ENCODE measurements at regions not wholly inside any gene's neighbourhood (a gene's known extent, or its start where the extent isn't known, plus 50 kb on each side); places are given as distances from the start of the nearest gene placed in this dataset.

- DNase-seq (no peak), ATAC-seq (no peak)
- Histone ChIP-seq H3K4me3 (ENCODE audit: low read length) (no peak overlapping the region), H3K27ac (ENCODE audit: low read length) (no peak overlapping the region), H3K9me3 (ENCODE audit: control insufficient read depth, low read length) (no peaks in the 10 kb centered on the region), H3K27me3 (ENCODE audit: control insufficient read depth, insufficient read depth) (no peaks in the 10 kb centered on the region), H3K4me1 (ENCODE audit: control insufficient read depth, insufficient read depth, low read length) (peaks cover 1% of the 10 kb centered on the region)
- 96% methylated on average over 7 of the region's 7 CpGs for WGBS
- intact Hi-C loops (cut with DNase I) = no loop called here
Observed at GRCh38 chr10:129099992-129100391, 367.0 kb upstream of the MGMT start.

GRCh38 chr10:129101232-129101980 is 365.6 kb upstream of the MGMT start:
- no peaks in the 10 kb centered on the region for H3K27me3 ChIP-seq (ENCODE audit: control insufficient read depth, insufficient read depth)
- no peak overlapping the region for H3K4me3 ChIP-seq (ENCODE audit: low read length)
- no peaks in the 10 kb centered on the region for H3K9me3 ChIP-seq (ENCODE audit: control insufficient read depth, low read length)
- peak in 1 of 3 donors; percentile 47 for DNase-seq
- 80% methylated on average over 10 of the region's 10 CpGs for WGBS
- no peak overlapping the region for H3K27ac ChIP-seq (ENCODE audit: low read length)
- no peak for ATAC-seq
- intact Hi-C loops (cut with DNase I) = no loop called here
- H3K4me1 ChIP-seq (ENCODE audit: control insufficient read depth, insufficient read depth, low read length) = peaks cover 1% of the 10 kb centered on the region

- Histone ChIP-seq H3K4me1 (ENCODE audit: control insufficient read depth, insufficient read depth, low read length) (peaks cover 1% of the 10 kb centered on the region), H3K9me3 (ENCODE audit: control insufficient read depth, low read length) (no peaks in the 10 kb centered on the region), H3K27ac (ENCODE audit: low read length) (no peak overlapping the region), H3K4me3 (ENCODE audit: low read length) (no peak overlapping the region), H3K27me3 (ENCODE audit: control insufficient read depth, insufficient read depth) (no peaks in the 10 kb centered on the region)
- DNase-seq = peak in 1 of 3 donors; percentile 39
- ATAC-seq = peak in 1 of 2 donors; percentile 40
- 77% methylated on average over 7 of the region's 7 CpGs for WGBS
- intact Hi-C loops (cut with DNase I) = no loop called here
Observed at GRCh38 chr10:129102906-129103693, 363.9 kb upstream of the MGMT start.

- H3K27ac ChIP-seq (ENCODE audit: low read length) = no peak overlapping the region
- WGBS = 72% methylated on average over 9 of the region's 9 CpGs
- H3K9me3 ChIP-seq (ENCODE audit: control insufficient read depth, low read length) = no peaks in the 10 kb centered on the region
- no peak overlapping the region for H3K4me3 ChIP-seq (ENCODE audit: low read length)
- H3K4me1 ChIP-seq (ENCODE audit: control insufficient read depth, insufficient read depth, low read length) = peaks cover 1% of the 10 kb centered on the region
- intact Hi-C loops (cut with DNase I) = no loop called here
- ATAC-seq (no peak), DNase-seq (peak in 1 of 3 donors; percentile 37)
- no peaks in the 10 kb centered on the region for H3K27me3 ChIP-seq (ENCODE audit: control insufficient read depth, insufficient read depth)
Observed at GRCh38 chr10:129104266-129105045, 362.6 kb upstream of the MGMT start.

- DNase-seq = no peak
- Histone ChIP-seq H3K27ac (ENCODE audit: low read length) (no peak overlapping the region), H3K4me1 (ENCODE audit: control insufficient read depth, insufficient read depth, low read length) (peaks cover 1% of the 10 kb centered on the region), H3K27me3 (ENCODE audit: control insufficient read depth, insufficient read depth) (no peaks in the 10 kb centered on the region), H3K9me3 (ENCODE audit: control insufficient read depth, low read length) (no peaks in the 10 kb centered on the region), H3K4me3 (ENCODE audit: low read length) (no peak overlapping the region)
- 28% methylated on average over 2 of the region's 2 CpGs for WGBS
- no peak for ATAC-seq
- intact Hi-C loops (cut with DNase I) = no loop called here
Observed at GRCh38 chr10:129105266-129105665, 361.8 kb upstream of the MGMT start.

- Histone ChIP-seq H3K27ac (ENCODE audit: low read length) (no peak overlapping the region), H3K4me1 (ENCODE audit: control insufficient read depth, insufficient read depth, low read length) (peaks cover 1% of the 10 kb centered on the region), H3K9me3 (ENCODE audit: control insufficient read depth, low read length) (no peaks in the 10 kb centered on the region), H3K27me3 (ENCODE audit: control insufficient read depth, insufficient read depth) (no peaks in the 10 kb centered on the region), H3K4me3 (ENCODE audit: low read length) (no peak overlapping the region)
- intact Hi-C loops (cut with DNase I) = no loop called here
- ATAC-seq (no peak), DNase-seq (no peak)
- WGBS = 81% methylated on average over 4 of the region's 4 CpGs
Observed at GRCh38 chr10:129106314-129106713, 360.7 kb upstream of the MGMT start.

GRCh38 chr10:129107525-129107924 is 359.5 kb upstream of the MGMT start:
- ATAC-seq (no peak), DNase-seq (no peak)
- H3K4me3 ChIP-seq (ENCODE audit: low read length) = no peak overlapping the region
- H3K4me1 ChIP-seq (ENCODE audit: control insufficient read depth, insufficient read depth, low read length) = peaks cover 1% of the 10 kb centered on the region
- WGBS = 70% methylated on average over 3 of the region's 3 CpGs
- no peaks in the 10 kb centered on the region for H3K27me3 ChIP-seq (ENCODE audit: control insufficient read depth, insufficient read depth)
- H3K27ac ChIP-seq (ENCODE audit: low read length) = no peak overlapping the region
- intact Hi-C loops (cut with DNase I) = no loop called here
- no peaks in the 10 kb centered on the region for H3K9me3 ChIP-seq (ENCODE audit: control insufficient read depth, low read length)

- intact Hi-C loops (cut with DNase I) = no loop called here
- WGBS = 85% methylated on average over 6 of the region's 6 CpGs
- ATAC-seq = no peak
Observed at GRCh38 chr10:129108378-129108777, 358.7 kb upstream of the MGMT start.

GRCh38 chr10:129108994-129109393 is 358.0 kb upstream of the MGMT start:
- Histone ChIP-seq H3K27ac (ENCODE audit: low read length) (no peak overlapping the region), H3K4me1 (ENCODE audit: control insufficient read depth, insufficient read depth, low read length) (no peaks in the 10 kb centered on the region), H3K27me3 (ENCODE audit: control insufficient read depth, insufficient read depth) (no peaks in the 10 kb centered on the region), H3K9me3 (ENCODE audit: control insufficient read depth, low read length) (no peaks in the 10 kb centered on the region), H3K4me3 (ENCODE audit: low read length) (no peak overlapping the region)
- no peak for DNase-seq
- no peak for ATAC-seq
- intact Hi-C loops (cut with DNase I) = no loop called here
- 97% methylated on average over 6 of the region's 6 CpGs for WGBS

More at GRCh38 chr10:129108378-129108777, 358.7 kb upstream of the MGMT start:
- Histone ChIP-seq H3K4me1 (ENCODE audit: control insufficient read depth, insufficient read depth, low read length) (no peaks in the 10 kb centered on the region), H3K27ac (ENCODE audit: low read length) (no peak overlapping the region), H3K9me3 (ENCODE audit: control insufficient read depth, low read length) (no peaks in the 10 kb centered on the region), H3K27me3 (ENCODE audit: control insufficient read depth, insufficient read depth) (no peaks in the 10 kb centered on the region), H3K4me3 (ENCODE audit: low read length) (no peak overlapping the region)
- no peak for DNase-seq

GRCh38 chr10:129110780-129111179 is 356.3 kb upstream of the MGMT start:
- WGBS = 94% methylated on average over 10 of the region's 10 CpGs
- no peak for ATAC-seq

GRCh38 chr10:129111922-129112321 is 355.1 kb upstream of the MGMT start:
- 69% methylated on average over 6 of the region's 6 CpGs for WGBS
- H3K27me3 ChIP-seq (ENCODE audit: control insufficient read depth, insufficient read depth) = no peaks in the 10 kb centered on the region
- no peak overlapping the region for H3K4me3 ChIP-seq (ENCODE audit: low read length)
- intact Hi-C loops (cut with DNase I) = no loop called here
- H3K9me3 ChIP-seq (ENCODE audit: control insufficient read depth, low read length) = no peaks in the 10 kb centered on the region
- ATAC-seq = no peak
- no peak overlapping the region for H3K27ac ChIP-seq (ENCODE audit: low read length)
- DNase-seq = no peak
- H3K4me1 ChIP-seq (ENCODE audit: control insufficient read depth, insufficient read depth, low read length) = no peaks in the 10 kb centered on the region

More at GRCh38 chr10:129110780-129111179, 356.3 kb upstream of the MGMT start:
- no peaks in the 10 kb centered on the region for H3K4me1 ChIP-seq (ENCODE audit: control insufficient read depth, insufficient read depth, low read length)
- intact Hi-C loops (cut with DNase I) = no loop called here
- no peaks in the 10 kb centered on the region for H3K9me3 ChIP-seq (ENCODE audit: control insufficient read depth, low read length)
- no peak overlapping the region for H3K27ac ChIP-seq (ENCODE audit: low read length)
- H3K27me3 ChIP-seq (ENCODE audit: control insufficient read depth, insufficient read depth) = no peaks in the 10 kb centered on the region
- no peak for DNase-seq
- H3K4me3 ChIP-seq (ENCODE audit: low read length) = no peak overlapping the region
